ENCODE measurements at regions not wholly inside any gene's neighbourhood (a gene's known extent, or its start where the extent isn't known, plus 50 kb on each side); places are given as distances from the start of the nearest gene placed in this dataset.

- TF ChIP-seq CSDC2 (CRISPR knock-in tag; IDR thresholded peaks at IDR 0.05) (no peak), ZNF70 (CRISPR knock-in tag; IDR thresholded peaks at IDR 0.05) (no peak), PPARA (CRISPR knock-in tag; IDR thresholded peaks at IDR 0.05; ENCODE audit: borderline replicate concordance) (no peak)
Observed at GRCh38 chr20:58574469-58574868, 59.3 kb upstream of the APCDD1L start.
